Endothelial cell (in vitro differentiated cells): ENCODE measurements at regions not wholly inside any gene's neighbourhood (a gene's known extent, or its start where the extent isn't known, plus 50 kb on each side); places are given as distances from the start of the nearest gene placed in this dataset.

Experiments used
- DNase-seq: peaks from one replicate; pipeline ENCODE4 v3.0.0; 2021; ENCODE audit warnings: low spot score
- H3K27ac Mint-ChIP-seq: one replicate; pipeline ENCODE4 v1.8.0; 2021; ENCODE audit warnings: mixed read lengths, inconsistent platforms; ENCODE audit not compliant: unreplicated experiment
- H3K27me3 Mint-ChIP-seq: one replicate; pipeline ENCODE4 v1.8.0; 2021; ENCODE audit warnings: mild to moderate bottlenecking, moderate library complexity, mixed read lengths, inconsistent platforms; ENCODE audit not compliant: unreplicated experiment
- H3K36me3 Mint-ChIP-seq: one replicate; pipeline ENCODE4 v1.8.0; 2021; ENCODE audit warnings: mild to moderate bottlenecking, low read depth, mixed read lengths, inconsistent platforms; ENCODE audit not compliant: unreplicated experiment
- H3K4me1 Mint-ChIP-seq: one replicate; pipeline ENCODE4 v1.8.0; 2021; ENCODE audit warnings: mild to moderate bottlenecking, mixed read lengths, inconsistent platforms; ENCODE audit not compliant: unreplicated experiment
- H3K4me3 Mint-ChIP-seq: one replicate; pipeline ENCODE4 v1.8.0; 2021; ENCODE audit warnings: mild to moderate bottlenecking, mixed read lengths, inconsistent platforms; ENCODE audit not compliant: unreplicated experiment
- H3K9me3 Mint-ChIP-seq: one replicate; pipeline ENCODE4 v1.8.0; 2021; ENCODE audit warnings: mixed read lengths, inconsistent platforms; ENCODE audit not compliant: unreplicated experiment
- CTCF ChIP-seq: fragments of 200-600 bp; sonication (generic); IDR thresholded peaks from one replicate; pipeline ENCODE4 v1.5.0; 2021; ENCODE audit warnings: antibody characterized with exemption; ENCODE audit not compliant: unreplicated experiment

- no peak for DNase-seq
- peaks cover 17% of the 10 kb centered on the region for H3K36me3 Mint-ChIP-seq
- peak overlapping the region; percentile 69 for H3K4me3 Mint-ChIP-seq
- H3K4me1 Mint-ChIP-seq = no peaks in the 10 kb centered on the region
- no peak overlapping the region for H3K27ac Mint-ChIP-seq
- H3K9me3 Mint-ChIP-seq = peaks cover 61% of the 10 kb centered on the region
- H3K27me3 Mint-ChIP-seq = peaks cover 22% of the 10 kb centered on the region
- TF ChIP-seq CTCF = no peak
Observed at GRCh38 chr10:131025333-131025732, 286.2 kb downstream of the TCERG1L start.

- Mint-ChIP-seq H3K9me3 (peaks cover 64% of the 10 kb centered on the region), H3K27ac (no peak overlapping the region), H3K36me3 (peaks cover 15% of the 10 kb centered on the region), H3K4me3 (no peak overlapping the region), H3K4me1 (no peaks in the 10 kb centered on the region), H3K27me3 (peaks cover 16% of the 10 kb centered on the region)
- DNase-seq = no peak
- TF ChIP-seq CTCF = no peak
Observed at GRCh38 chr10:131027256-131027655, 284.3 kb downstream of the TCERG1L start.

- H3K4me3 Mint-ChIP-seq = no peak overlapping the region
- H3K9me3 Mint-ChIP-seq = peaks cover 52% of the 10 kb centered on the region
- H3K4me1 Mint-ChIP-seq = no peaks in the 10 kb centered on the region
- H3K27me3 Mint-ChIP-seq = peaks cover 2% of the 10 kb centered on the region
- TF ChIP-seq CTCF = no peak
- no peak overlapping the region for H3K27ac Mint-ChIP-seq
- H3K36me3 Mint-ChIP-seq = peaks cover 8% of the 10 kb centered on the region
- DNase-seq = no peak
Observed at GRCh38 chr10:131031346-131031745, 280.2 kb downstream of the TCERG1L start.

GRCh38 chr10:131032329-131033165, 279.0 kb downstream of the TCERG1L start:
- DNase-seq = no peak
- TF ChIP-seq CTCF = no peak
- no peaks in the 10 kb centered on the region for H3K4me1 Mint-ChIP-seq
- H3K4me3 Mint-ChIP-seq = peak overlapping the region; percentile 51
- H3K27me3 Mint-ChIP-seq = peaks cover 2% of the 10 kb centered on the region
- H3K27ac Mint-ChIP-seq = no peak overlapping the region
- H3K9me3 Mint-ChIP-seq = peaks cover 57% of the 10 kb centered on the region
- peaks cover 8% of the 10 kb centered on the region for H3K36me3 Mint-ChIP-seq
